ENCODE measurements at regions not wholly inside any gene's neighbourhood (a gene's known extent, or its start where the extent isn't known, plus 50 kb on each side); places are given as distances from the start of the nearest gene placed in this dataset.

DNA sequence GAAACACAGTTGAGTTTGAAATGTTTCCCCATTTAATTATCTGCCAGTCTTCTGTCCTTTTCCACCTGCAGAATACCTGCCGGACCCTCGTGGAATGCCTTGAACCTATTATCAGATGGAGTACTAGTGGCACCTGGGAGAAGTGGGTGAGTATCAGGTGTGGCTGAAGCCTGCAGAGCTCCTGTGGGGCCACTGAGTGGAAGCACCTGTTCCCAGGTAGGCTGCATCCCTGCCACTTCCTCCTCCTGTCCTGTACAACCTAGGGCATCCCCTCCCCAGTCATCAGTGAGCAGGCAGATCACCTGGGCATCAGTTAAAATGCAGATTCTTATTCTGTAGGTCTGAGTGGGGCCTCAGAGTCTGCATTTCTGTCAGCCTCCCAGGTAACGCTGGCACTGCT is 80.8 kb upstream of the BZW1 start (continued):
- TF ChIP-seq, protein P1, sequence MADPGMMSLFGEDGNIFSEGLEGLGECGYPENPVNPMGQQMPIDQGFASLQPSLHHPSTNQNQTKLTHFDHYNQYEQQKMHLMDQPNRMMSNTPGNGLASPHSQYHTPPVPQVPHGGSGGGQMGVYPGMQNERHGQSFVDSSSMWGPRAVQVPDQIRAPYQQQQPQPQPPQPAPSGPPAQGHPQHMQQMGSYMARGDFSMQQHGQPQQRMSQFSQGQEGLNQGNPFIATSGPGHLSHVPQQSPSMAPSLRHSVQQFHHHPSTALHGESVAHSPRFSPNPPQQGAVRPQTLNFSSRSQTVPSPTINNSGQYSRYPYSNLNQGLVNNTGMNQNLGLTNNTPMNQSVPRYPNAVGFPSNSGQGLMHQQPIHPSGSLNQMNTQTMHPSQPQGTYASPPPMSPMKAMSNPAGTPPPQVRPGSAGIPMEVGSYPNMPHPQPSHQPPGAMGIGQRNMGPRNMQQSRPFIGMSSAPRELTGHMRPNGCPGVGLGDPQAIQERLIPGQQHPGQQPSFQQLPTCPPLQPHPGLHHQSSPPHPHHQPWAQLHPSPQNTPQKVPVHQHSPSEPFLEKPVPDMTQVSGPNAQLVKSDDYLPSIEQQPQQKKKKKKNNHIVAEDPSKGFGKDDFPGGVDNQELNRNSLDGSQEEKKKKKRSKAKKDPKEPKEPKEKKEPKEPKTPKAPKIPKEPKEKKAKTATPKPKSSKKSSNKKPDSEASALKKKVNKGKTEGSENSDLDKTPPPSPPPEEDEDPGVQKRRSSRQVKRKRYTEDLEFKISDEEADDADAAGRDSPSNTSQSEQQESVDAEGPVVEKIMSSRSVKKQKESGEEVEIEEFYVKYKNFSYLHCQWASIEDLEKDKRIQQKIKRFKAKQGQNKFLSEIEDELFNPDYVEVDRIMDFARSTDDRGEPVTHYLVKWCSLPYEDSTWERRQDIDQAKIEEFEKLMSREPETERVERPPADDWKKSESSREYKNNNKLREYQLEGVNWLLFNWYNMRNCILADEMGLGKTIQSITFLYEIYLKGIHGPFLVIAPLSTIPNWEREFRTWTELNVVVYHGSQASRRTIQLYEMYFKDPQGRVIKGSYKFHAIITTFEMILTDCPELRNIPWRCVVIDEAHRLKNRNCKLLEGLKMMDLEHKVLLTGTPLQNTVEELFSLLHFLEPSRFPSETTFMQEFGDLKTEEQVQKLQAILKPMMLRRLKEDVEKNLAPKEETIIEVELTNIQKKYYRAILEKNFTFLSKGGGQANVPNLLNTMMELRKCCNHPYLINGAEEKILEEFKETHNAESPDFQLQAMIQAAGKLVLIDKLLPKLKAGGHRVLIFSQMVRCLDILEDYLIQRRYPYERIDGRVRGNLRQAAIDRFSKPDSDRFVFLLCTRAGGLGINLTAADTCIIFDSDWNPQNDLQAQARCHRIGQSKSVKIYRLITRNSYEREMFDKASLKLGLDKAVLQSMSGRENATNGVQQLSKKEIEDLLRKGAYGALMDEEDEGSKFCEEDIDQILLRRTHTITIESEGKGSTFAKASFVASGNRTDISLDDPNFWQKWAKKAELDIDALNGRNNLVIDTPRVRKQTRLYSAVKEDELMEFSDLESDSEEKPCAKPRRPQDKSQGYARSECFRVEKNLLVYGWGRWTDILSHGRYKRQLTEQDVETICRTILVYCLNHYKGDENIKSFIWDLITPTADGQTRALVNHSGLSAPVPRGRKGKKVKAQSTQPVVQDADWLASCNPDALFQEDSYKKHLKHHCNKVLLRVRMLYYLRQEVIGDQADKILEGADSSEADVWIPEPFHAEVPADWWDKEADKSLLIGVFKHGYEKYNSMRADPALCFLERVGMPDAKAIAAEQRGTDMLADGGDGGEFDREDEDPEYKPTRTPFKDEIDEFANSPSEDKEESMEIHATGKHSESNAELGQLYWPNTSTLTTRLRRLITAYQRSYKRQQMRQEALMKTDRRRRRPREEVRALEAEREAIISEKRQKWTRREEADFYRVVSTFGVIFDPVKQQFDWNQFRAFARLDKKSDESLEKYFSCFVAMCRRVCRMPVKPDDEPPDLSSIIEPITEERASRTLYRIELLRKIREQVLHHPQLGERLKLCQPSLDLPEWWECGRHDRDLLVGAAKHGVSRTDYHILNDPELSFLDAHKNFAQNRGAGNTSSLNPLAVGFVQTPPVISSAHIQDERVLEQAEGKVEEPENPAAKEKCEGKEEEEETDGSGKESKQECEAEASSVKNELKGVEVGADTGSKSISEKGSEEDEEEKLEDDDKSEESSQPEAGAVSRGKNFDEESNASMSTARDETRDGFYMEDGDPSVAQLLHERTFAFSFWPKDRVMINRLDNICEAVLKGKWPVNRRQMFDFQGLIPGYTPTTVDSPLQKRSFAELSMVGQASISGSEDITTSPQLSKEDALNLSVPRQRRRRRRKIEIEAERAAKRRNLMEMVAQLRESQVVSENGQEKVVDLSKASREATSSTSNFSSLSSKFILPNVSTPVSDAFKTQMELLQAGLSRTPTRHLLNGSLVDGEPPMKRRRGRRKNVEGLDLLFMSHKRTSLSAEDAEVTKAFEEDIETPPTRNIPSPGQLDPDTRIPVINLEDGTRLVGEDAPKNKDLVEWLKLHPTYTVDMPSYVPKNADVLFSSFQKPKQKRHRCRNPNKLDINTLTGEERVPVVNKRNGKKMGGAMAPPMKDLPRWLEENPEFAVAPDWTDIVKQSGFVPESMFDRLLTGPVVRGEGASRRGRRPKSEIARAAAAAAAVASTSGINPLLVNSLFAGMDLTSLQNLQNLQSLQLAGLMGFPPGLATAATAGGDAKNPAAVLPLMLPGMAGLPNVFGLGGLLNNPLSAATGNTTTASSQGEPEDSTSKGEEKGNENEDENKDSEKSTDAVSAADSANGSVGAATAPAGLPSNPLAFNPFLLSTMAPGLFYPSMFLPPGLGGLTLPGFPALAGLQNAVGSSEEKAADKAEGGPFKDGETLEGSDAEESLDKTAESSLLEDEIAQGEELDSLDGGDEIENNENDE (IDR thresholded peaks at IDR 0.05; ENCODE audit: insufficient replicate concordance, low read length), result no peak
- TF ChIP-seq TAF1 (IDR thresholded peaks at IDR 0.05; ENCODE audit: low read depth, low read length), result no peak
- no peak for TF ChIP-seq PHF8 (conservative IDR thresholded peaks at IDR 0.05; ENCODE audit: low read depth, low read length)
- no peak for TF ChIP-seq MAFK (IDR thresholded peaks at IDR 0.05; ENCODE audit: low read depth, low read length)
- TF ChIP-seq NANOG (IDR thresholded peaks at IDR 0.05; ENCODE audit: insufficient read depth, low read depth, low read length, poor library complexity, severe bottlenecking), result no peak
- TF ChIP-seq SIX5 (IDR thresholded peaks at IDR 0.05; ENCODE audit: low read depth, low read length), result no peak
- TF ChIP-seq CHD1 (IDR thresholded peaks at IDR 0.05; ENCODE audit: low read depth, low read length), result no peak
- TF ChIP-seq SRF (IDR thresholded peaks at IDR 0.05; ENCODE audit: low read depth, low read length), result no peak
- TF ChIP-seq KDM5A (IDR thresholded peaks at IDR 0.05; ENCODE audit: low read length), result no peak
- no peak for TF ChIP-seq TEAD4 (IDR thresholded peaks at IDR 0.05; ENCODE audit: low read depth, low read length)
- no peak for TF ChIP-seq ASH2L (IDR thresholded peaks at IDR 0.05; ENCODE audit: low read length)
- no peak for TF ChIP-seq EGR1 (IDR thresholded peaks at IDR 0.05; ENCODE audit: borderline replicate concordance, low read depth, low read length)
- TF ChIP-seq YY1 (IDR thresholded peaks at IDR 0.05; ENCODE audit: low read depth, low read length), result no peak
- no peak for TF ChIP-seq SP2 (IDR thresholded peaks at IDR 0.05; ENCODE audit: low read length)
